Superior temporal gyrus (tissue), 1 donor: ENCODE measurements at regions not wholly inside any gene's neighbourhood (a gene's known extent, or its start where the extent isn't known, plus 50 kb on each side); places are given as distances from the start of the nearest gene placed in this dataset.

Experiments used
- DNase-seq: peaks from one replicate; pipeline ENCODE4 v3.0.0-alpha.2; 2016; ENCODE audit errors: extremely low spot score

- no peak for DNase-seq
Observed at GRCh38 chr16:85473323-85473722, 139.8 kb upstream of the GSE1 start.

DNA sequence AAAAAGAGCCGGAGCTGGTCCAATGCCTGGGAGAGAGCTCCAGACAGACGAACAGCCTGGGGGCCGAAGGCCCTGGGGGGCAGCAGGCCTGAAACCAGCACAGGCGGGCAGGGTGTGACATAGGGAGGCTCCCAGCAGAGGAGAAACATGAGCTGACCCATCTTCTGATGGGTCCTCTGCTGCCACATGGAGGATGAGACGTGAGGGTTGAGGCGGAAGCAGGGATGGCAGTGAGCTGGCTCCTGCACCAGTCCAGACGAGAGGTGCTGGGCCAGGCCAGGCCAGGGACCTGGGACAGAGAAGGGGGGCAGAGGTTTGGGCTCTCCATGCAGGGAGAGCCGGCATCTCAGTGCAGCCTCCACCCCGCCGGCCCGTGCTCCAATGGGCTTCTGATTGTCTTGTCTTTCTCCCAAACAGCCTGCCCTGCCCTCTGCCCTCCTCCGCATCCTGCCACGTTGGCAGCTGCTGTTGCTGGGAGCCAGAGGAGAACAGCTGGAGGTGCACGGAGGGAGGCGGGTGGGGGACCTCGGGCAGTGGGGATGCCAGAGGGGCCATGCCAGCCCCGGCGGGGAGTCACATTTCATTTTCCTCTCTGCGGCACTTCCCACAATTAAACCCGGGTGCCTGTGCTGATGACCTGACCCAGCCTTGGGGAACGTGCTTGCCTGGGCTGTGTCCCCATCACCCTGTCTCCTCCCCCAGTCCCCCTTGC, 139.1 kb upstream of the GSE1 start:
- no peak for DNase-seq

- no peak for DNase-seq
Observed at GRCh38 chr16:85474621-85475217, 138.4 kb upstream of the GSE1 start.

DNA sequence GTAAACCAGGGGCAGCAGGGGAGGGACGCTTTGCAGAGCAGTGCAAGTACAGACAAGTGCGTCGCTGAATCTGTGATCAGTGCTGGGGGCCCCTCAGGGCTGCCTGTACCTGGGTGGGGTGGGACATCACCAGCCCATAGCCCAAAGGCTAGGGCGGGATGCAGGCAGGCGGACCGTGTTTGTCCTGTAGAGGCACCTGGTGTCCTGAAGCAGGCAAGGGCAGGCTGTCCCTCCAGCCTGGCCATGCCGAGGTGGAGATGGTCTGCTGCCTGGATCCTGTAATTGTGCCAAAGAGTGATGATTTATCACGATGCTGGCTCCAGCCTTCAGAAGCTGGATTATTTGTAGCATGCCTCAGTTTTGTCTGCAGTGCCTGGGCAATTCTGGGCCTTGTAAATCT, 137.9 kb upstream of the GSE1 start:
- no peak for DNase-seq

DNA sequence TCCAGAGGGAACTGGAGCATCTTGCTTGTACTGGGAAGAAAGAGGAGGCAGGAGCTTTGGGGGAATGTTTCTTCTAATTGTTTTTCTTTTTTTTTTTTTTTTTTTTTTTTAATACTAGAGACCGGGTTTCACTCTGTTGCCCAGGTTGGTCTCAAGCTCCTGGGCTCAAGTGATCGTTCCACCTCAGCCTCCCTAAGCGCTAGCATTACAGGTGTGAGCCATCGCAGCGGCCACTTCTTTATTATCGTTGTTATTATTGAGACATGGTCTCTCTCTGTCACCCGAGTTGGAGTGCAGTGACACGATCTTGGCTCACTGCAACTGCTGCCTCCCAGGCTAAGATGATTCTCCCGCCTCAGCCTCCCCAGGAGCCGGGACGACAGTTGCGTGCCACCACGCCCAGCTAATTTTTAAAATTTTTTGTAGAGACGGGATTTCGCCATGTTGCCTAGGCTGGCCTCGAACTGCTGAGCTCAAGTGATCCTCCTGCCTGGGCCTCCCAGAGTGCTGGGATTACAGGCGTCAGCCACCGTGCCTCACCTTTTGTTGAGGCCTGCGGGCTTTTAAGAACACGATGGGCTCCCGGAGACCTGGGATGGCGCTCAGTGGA, 137.3 kb upstream of the GSE1 start:
- DNase-seq, result no peak

- no peak for DNase-seq
Observed at GRCh38 chr16:85476389-85476788, 136.7 kb upstream of the GSE1 start.

DNA sequence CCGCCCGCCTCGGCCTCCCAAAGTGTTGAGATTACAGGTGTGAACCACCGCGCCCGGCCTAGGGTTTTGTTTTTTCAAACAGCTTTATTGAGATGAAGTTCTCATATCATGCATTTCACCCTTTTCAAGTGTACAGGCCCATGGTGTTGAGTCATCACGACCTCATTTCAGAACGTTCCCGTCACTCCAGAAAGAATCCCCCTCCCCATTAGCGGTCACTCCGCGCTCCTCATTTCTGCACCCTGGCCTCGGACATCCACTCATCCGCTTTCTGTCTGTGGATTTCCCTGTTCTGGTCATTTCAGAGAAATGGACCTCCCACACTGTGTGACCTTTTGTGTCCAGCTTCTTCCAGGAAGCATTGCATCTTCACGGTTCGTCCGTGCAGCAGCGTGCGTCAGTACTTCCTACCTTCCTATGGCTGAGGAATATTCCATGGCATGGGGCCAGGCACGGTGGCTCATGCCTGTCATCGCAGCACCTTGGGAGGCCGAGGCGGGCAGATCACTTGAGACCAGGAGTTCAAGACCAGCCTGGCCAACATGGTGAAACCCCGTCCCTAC, 135.2 kb upstream of the GSE1 start:
- no peak for DNase-seq

GRCh38 chr16:85479972-85480726, 133.0 kb upstream of the GSE1 start:
- DNase-seq, result no peak

DNA sequence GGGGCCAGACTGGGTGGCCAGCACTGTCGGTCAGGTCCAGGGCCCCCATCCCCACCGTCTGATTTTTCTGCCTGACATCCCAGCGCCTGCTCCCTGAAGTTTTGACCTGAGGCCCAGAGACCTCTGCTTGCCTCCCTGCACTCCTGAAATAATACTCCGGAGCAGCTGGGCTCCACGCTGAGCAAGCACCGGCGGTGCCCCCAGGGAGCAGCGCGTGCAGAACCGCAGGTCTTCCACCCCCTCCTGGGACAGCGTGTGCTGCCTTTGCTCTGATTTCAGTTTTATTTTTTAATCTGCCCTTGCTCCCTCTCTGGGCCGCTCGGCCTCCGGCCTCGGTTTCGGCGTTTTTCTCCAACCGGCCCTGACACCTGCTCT, 132.4 kb upstream of the GSE1 start:
- DNase-seq, result no peak

DNA sequence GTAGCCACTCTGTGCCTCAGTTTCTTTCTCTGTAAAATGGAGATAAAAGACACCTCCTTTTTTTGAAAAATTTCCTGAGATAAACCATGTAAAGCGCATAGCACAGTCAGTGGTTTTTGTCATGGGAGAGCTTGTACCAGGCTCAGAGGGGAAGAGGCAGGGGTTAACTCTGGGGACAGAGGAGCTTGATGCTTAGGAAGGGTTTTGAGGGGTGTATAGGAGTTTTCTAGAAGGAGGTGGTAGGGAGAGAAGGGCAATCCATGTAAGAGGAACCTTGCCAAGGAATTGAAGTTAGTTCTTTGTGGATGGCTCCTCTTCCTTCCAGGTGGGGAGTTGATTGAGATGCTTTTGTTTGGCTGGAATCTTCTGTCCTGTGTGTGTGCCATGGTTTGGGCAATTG, 131.9 kb upstream of the GSE1 start:
- no peak for DNase-seq

- no peak for DNase-seq
Observed at GRCh38 chr16:85481738-85482137, 131.4 kb upstream of the GSE1 start.

GRCh38 chr16:85483424-85483823, 129.7 kb upstream of the GSE1 start:
- DNase-seq, result no peak

DNA sequence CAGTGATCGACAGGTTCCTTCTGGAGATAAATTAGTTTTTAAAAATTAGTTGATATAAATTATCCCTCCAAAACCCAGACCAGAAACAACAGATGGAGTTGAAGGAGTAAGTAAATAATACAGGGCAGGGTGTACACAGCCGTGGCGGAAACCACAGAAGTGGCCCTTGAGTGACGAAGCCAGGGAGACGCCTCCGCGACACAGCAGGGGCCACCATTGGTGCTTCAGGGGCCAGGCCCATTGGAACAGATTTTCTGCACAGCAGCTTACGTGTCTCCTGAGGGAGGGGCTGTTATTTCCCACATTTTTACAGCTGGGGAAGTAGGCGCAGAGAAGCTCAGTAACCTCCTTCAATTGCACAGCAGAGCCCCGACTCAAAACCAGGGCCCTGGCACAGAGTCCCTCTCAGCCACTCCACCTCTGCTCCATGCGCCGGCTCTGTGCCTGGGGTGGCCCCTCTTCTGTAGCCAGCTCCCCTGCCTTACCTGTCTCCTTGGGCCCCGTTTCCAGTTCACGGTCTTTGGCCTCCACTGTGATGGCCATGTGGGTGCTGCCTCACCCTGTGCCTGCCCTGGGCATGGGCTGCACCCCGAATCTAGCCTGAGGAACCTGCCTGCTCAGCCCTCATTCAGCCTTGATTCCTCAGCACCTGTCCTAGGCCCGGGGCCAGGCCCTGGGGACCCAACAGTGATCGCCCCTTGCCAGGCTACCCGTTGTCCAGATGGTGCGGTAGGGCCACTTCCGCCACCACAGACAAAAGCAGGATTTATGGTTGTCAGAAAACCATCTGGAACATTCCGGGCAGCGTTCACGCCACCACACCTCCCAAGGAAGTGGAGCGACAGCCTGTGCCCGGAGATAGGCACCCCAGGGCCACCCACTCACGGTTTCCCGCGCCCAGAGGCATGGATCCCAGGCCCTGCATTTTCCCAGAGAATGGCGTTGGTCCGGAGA, 128.5 kb upstream of the GSE1 start:
- no peak for DNase-seq

GRCh38 chr16:85485379-85485778, 127.7 kb upstream of the GSE1 start:
- DNase-seq, result no peak

- no peak for DNase-seq
Observed at GRCh38 chr16:85486256-85486915, 126.7 kb upstream of the GSE1 start.

DNA sequence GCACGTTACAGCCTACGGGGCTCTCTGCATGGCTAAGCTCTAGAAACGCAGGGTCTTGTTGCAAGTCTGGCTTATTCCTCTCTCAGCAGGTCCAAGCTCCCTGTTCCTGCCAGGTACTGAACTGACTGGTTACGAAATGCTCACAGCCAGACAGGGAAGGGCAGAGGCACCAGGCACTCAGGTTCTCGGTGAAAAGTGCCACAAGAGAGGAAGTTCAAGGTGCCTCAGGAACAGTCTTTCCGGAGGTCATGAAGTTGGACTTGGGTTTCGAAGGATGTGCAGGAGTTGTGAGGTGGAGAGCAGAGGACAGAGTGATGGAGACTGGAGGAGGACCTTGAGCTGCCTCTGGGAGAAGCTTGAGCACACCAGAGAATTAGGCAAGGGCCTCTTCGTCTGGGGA, 124.7 kb upstream of the GSE1 start:
- no peak for DNase-seq

GRCh38 chr16:85490407-85491057, 122.6 kb upstream of the GSE1 start:
- DNase-seq, result no peak

DNA sequence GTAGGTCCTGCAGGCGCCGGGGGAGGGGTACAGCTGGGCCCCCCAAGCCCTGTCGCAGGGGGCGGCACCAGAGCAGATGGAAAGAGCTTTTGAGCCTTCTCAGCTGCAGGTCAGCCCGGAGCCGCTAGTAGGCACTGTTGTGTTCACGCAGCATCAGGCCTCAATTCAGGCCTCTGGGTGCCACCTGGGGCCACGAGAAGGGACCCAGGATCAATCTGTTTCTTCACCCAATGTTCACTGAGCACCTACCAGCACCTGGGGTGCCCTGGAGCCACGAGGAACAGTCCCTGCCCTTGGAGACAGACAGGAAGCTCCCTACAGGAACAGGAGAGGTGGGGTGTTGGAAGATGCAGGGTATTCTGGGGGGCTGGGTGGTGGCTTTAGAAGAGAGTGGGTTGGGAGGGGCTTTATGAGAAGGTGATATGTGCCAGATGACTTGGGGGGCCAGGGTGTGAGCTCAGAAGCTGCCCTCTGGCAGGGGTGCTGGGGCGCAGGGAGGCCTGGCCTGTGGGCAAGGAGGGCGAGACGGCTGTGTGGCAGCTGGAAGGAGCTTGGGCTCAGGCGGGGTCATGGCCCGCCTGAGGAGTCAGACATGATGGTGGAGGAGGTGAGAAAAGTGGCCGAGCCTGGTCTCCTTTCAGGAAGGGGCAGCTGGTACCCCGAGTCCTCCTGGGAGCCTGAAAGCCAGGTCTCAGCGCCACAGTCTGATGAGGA, 121.9 kb upstream of the GSE1 start:
- DNase-seq, result no peak

- DNase-seq, result peak; percentile 25
Observed at GRCh38 chr16:85491798-85492294, 121.3 kb upstream of the GSE1 start.
